Aorta (tissue), 5 donors: ENCODE measurements at regions not wholly inside any gene's neighbourhood (a gene's known extent, or its start where the extent isn't known, plus 50 kb on each side); places are given as distances from the start of the nearest gene placed in this dataset.
A peak's percentile ranks its signal among the peaks of the same experiment; 100 is the strongest.
"Not testable (repeated sequence)": the region's sequence is repeated elsewhere in the genome, so short reads cannot be mapped to it uniquely, and the experiment has no call there.

Experiments
- ATAC-seq: fragments of 200-7000 bp; cut with Tn5 transposase; one replicate; pipeline ENCODE4 v1.9.1; 2022; ENCODE audit warnings: moderate library complexity; ENCODE audit not compliant: low FRiP score
- DNase-seq, 2 donors: peaks; one replicate each; pipeline ENCODE4 v3.0.0-alpha.2; 2020
- H3K27ac ChIP-seq, 2 donors: one replicate each; pipeline ENCODE4 v1.5.1; 2013; ENCODE audit warnings: low read length in 2 of 2, mild to moderate bottlenecking in 2 of 2, moderate library complexity in 2 of 2, control low read depth in 1 of 2, inconsistent platforms in 1 of 2, low read depth in 1 of 2
- H3K27me3 ChIP-seq, 2 donors: one replicate each; pipeline ENCODE4 v1.6.1; 2013; ENCODE audit warnings: control low read depth in 1 of 2, low read length in 1 of 2, mild to moderate bottlenecking in 1 of 2, moderate library complexity in 1 of 2; ENCODE audit not compliant: insufficient read depth in 2 of 2, control insufficient read depth in 1 of 2
- H3K36me3 ChIP-seq, 2 donors: one replicate each; pipeline ENCODE4 v1.6.1; 2013; ENCODE audit warnings: control low read depth in 1 of 2, low read length in 1 of 2, mild to moderate bottlenecking in 1 of 2; ENCODE audit not compliant: insufficient read depth in 2 of 2, control insufficient read depth in 1 of 2
- H3K4me1 ChIP-seq, 2 donors: one replicate each; pipeline ENCODE4 v1.6.1; 2013; ENCODE audit warnings: low read length in 2 of 2, control low read depth in 1 of 2, mild to moderate bottlenecking in 1 of 2, moderate library complexity in 1 of 2; ENCODE audit not compliant: insufficient read depth in 2 of 2, control insufficient read depth in 1 of 2
- H3K4me3 ChIP-seq, 2 donors: one replicate each; pipeline ENCODE4 v1.5.1; 2013; ENCODE audit warnings: low read length in 2 of 2, control low read depth in 1 of 2, mild to moderate bottlenecking in 1 of 2
- H3K9me3 ChIP-seq: one replicate; pipeline ENCODE4 v1.6.1; 2013; ENCODE audit warnings: mild to moderate bottlenecking, low read length; ENCODE audit not compliant: control insufficient read depth
- WGBS, 2 donors: extraction: QIAGEN DNeasy Blood & Tissue Kit; methylation state at CpG; one replicate each; pipeline ENCODE4 v1.1.7; 2013; 5-methylcytosine and 5-hydroxymethylcytosine counted together
- intact Hi-C, 2 donors: fragments of 100-400 bp; cut with DNase I; formaldehyde crosslinking; loops; one replicate each; pipeline versions ENCODE4 v1.14.2 to v1.15.0; 2022
- donor health status: healthy with polysubstance abuse.
- donor health status: Bipolar disorder and iron deficiency.
- donor health status: DM: no; HTN: no; CAD: no.
- donor health status: DM: no; HTN: no; CAD: no.
- donor health status: DM: yes; HTN: yes; CAD: no.

- no peak for ATAC-seq
- intact Hi-C loops, result no loop called here
- Histone ChIP-seq H3K9me3 (no peaks in the 10 kb centered on the region), H3K4me3 (no peak overlapping the region), H3K27ac (no peak overlapping the region), H3K36me3 (no peaks in the 10 kb centered on the region), H3K27me3 (no peaks in the 10 kb centered on the region), H3K4me1 (no peaks in the 10 kb centered on the region)
- 96% methylated on average over 4 of the region's 4 CpGs for WGBS, 2 donors
- DNase-seq, result no peak
Measured at GRCh38 chr11:15837901-15838489, 518.4 kb downstream of the SOX6 start.

- no peak for ATAC-seq
- Histone ChIP-seq H3K4me1 (no peaks in the 10 kb centered on the region), H3K9me3 (no peaks in the 10 kb centered on the region), H3K27me3 (no peaks in the 10 kb centered on the region), H3K36me3 (no peaks in the 10 kb centered on the region), H3K4me3 (no peak overlapping the region), H3K27ac (no peak overlapping the region)
- DNase-seq, result no peak
- WGBS, 2 donors, result 92 to 94% methylated on average over 3 of the region's 3 CpGs
- intact Hi-C loops, result no loop called here
Measured at GRCh38 chr11:15839061-15839460, 517.3 kb downstream of the SOX6 start.

- Histone ChIP-seq H3K27me3 (no peaks in the 10 kb centered on the region), H3K27ac (no peak overlapping the region), H3K4me3 (no peak overlapping the region), H3K36me3 (no peaks in the 10 kb centered on the region), H3K4me1 (no peaks in the 10 kb centered on the region), H3K9me3 (no peaks in the 10 kb centered on the region)
- WGBS, 2 donors, result 96 to 97% methylated on average over 2 of the region's 2 CpGs
- intact Hi-C loops, result no loop called here
- no peak for DNase-seq
- ATAC-seq, result no peak
Measured at GRCh38 chr11:15840966-15841365, 515.4 kb downstream of the SOX6 start.

GRCh38 chr11:15841931-15842740 is 514.2 kb downstream of the SOX6 start:
- H3K4me3 ChIP-seq, result no peak overlapping the region
- no peaks in the 10 kb centered on the region for H3K36me3 ChIP-seq
- ATAC-seq (no peak), DNase-seq (no peak)
- H3K4me1 ChIP-seq, result no peaks in the 10 kb centered on the region
- no peak overlapping the region for H3K27ac ChIP-seq
- no peaks in the 10 kb centered on the region for H3K27me3 ChIP-seq
- no peaks in the 10 kb centered on the region for H3K9me3 ChIP-seq
- intact Hi-C loops, result no loop called here
- WGBS, 2 donors, result 66% methylated on average over 6 of the region's 6 CpGs

GRCh38 chr11:15843309-15843872 is 513.0 kb downstream of the SOX6 start:
- no peaks in the 10 kb centered on the region for H3K4me1 ChIP-seq
- ATAC-seq (peak; percentile 7), DNase-seq (no peak)
- WGBS, 2 donors, result 41 to 43% methylated on average over 10 of the region's 10 CpGs
- H3K27ac ChIP-seq, result no peak overlapping the region
- intact Hi-C loops, result no loop called here
- no peak overlapping the region for H3K4me3 ChIP-seq
- H3K27me3 ChIP-seq, result no peaks in the 10 kb centered on the region
- no peaks in the 10 kb centered on the region for H3K36me3 ChIP-seq
- H3K9me3 ChIP-seq, result no peaks in the 10 kb centered on the region

- Histone ChIP-seq H3K4me3 (no peak overlapping the region), H3K27me3 (no peaks in the 10 kb centered on the region), H3K9me3 (no peaks in the 10 kb centered on the region), H3K4me1 (no peaks in the 10 kb centered on the region), H3K36me3 (no peaks in the 10 kb centered on the region), H3K27ac (no peak overlapping the region)
- ATAC-seq, result no peak
- DNase-seq, result no peak
- intact Hi-C loops, result no loop called here
Measured at GRCh38 chr11:15845261-15845660, 511.1 kb downstream of the SOX6 start.

GRCh38 chr11:15848631-15849168 is 507.6 kb downstream of the SOX6 start:
- Histone ChIP-seq H3K9me3 (no peaks in the 10 kb centered on the region), H3K4me3 (no peak overlapping the region), H3K36me3 (no peaks in the 10 kb centered on the region), H3K4me1 (no peaks in the 10 kb centered on the region), H3K27me3 (no peaks in the 10 kb centered on the region), H3K27ac (no peak overlapping the region)
- WGBS, 2 donors, result 93 to 94% methylated on average over 2 of the region's 2 CpGs
- intact Hi-C loops, result no loop called here
- DNase-seq, result no peak
- ATAC-seq, result no peak

- 74 to 80% methylated on average over 4 of the region's 4 CpGs for WGBS, 2 donors
- Histone ChIP-seq H3K4me3 (no peak overlapping the region), H3K4me1 (no peaks in the 10 kb centered on the region), H3K27ac (no peak overlapping the region), H3K36me3 (no peaks in the 10 kb centered on the region), H3K9me3 (no peaks in the 10 kb centered on the region), H3K27me3 (no peaks in the 10 kb centered on the region)
- intact Hi-C loops, result no loop called here
- DNase-seq (no peak), ATAC-seq (no peak)
Measured at GRCh38 chr11:15849257-15849656, 507.1 kb downstream of the SOX6 start.

GRCh38 chr11:15850335-15850734 is 506.0 kb downstream of the SOX6 start:
- H3K4me3 ChIP-seq, ATAC-seq, DNase-seq, H3K9me3 ChIP-seq, intact Hi-C loops, H3K4me1 ChIP-seq, H3K36me3 ChIP-seq, H3K27me3 ChIP-seq, H3K27ac ChIP-seq: not testable (repeated sequence)
